Activated CD4-positive, CD25-positive, alpha-beta regulatory T cell treated with anti-CD3 and anti-CD28 coated beads, Interleukin-2, amount 50 U/mL, for 24 hours (primary cell): ENCODE measurements at regions not wholly inside any gene's neighbourhood (a gene's known extent, or its start where the extent isn't known, plus 50 kb on each side); places are given as distances from the start of the nearest gene placed in this dataset.
"Not testable (repeated sequence)": the region's sequence is repeated elsewhere in the genome, so short reads cannot be mapped to it uniquely, and the experiment has no call there.

ENCODE experiments used
- ATAC-seq, 2 donors: fragments of 150-1000 bp; cut with Tn5 transposase; one replicate each; pipeline ENCODE4 v1.10.0; 2021; ENCODE audit warnings: mild to moderate bottlenecking in 1 of 2, moderate library complexity in 1 of 2

DNA sequence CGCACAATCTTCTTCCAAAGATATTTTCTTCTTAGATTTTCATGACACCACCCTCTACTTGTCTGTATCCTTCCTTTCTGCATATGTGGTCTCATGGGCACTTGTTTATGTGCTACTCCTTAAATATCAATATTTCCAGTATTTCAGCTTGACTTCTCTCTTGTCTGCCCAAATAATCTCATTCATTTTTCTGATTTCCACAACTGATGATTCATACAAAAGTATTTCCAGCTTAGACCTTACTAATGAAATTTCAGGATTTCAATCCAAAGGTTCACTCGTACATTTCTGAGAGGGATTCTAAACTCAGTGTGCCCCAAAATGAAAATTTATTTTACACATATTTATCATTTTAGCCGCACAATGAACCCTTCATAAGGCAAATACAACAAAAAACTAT, 928.9 kb upstream of the C9orf72 start:
- ATAC-seq, result no peak

DNA sequence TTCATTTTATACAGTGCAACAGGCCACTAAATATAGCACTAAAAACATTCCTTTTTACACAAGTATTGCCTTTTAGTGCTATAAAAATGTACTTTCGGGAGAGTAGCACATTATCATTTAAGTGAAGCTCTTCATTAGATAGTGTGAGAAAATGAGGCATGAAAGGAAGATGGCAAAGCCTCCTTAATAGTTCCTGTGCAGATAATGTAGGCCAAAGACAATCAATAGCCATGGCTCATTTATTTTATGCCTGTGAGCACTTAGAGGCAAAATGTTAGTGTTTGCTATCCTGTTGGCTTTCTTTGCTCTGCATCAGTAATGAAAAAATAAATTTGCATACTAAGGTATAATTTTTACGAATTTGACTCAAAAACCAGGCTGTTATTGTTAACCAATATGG, 929.5 kb upstream of the C9orf72 start:
- no peak for ATAC-seq

DNA sequence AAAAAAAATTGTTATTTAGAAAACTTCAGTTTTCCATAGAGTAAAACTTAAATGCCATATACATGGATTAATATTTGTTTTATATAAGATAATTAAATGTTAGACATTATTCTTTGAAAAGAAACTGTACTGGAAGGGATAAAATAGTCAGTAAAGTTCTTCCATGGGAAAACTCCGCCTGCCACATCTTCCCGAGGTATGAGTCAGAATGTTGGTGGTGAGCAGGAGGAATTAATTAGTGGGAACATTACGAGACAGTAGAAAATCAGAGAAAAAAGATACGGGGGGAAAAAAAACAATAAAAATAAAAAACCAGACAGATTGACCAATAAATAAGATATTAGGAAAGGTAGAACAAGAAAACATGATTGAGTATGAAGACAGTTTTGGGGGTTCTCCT, 930.3 kb upstream of the C9orf72 start:
- no peak for ATAC-seq

DNA sequence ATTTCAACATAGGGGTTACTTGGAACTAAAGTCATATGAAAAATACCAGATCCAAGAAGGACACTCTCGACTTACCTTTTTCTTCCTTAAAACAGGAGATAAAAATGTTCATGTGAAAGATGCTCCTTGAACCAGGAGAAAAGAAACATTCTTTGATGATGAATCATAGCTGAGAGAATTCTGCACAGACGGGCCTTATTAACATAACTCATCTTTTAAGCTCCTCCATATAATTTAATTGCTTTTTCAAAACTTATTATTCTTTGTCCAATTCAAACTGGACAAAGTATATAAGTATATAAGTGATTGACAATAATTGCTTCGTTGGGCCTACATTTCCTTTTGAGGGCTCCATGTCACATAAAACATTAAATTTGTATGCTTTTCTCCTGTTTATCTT, 945.2 kb upstream of the C9orf72 start:
- no peak for ATAC-seq

DNA sequence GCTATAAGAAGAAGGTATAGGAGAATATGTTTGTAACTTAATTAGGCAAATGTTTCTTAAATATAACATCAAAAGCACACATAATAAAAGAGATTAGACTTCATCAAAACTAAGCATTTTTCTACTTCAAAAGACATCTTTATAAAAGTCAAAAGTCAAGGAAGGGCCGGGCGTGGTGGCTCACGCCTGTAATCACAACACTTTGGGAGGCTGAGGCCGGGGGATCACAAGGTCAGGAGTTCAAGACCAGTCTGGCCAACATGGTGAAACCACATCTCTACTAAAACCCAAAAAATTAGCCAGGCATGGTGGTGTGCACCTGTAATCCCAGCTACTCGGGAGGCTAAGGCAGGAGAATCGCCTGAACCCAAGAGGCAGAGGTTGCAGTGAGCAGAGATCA, 951.0 kb upstream of the C9orf72 start:
- not testable (repeated sequence) for ATAC-seq

DNA sequence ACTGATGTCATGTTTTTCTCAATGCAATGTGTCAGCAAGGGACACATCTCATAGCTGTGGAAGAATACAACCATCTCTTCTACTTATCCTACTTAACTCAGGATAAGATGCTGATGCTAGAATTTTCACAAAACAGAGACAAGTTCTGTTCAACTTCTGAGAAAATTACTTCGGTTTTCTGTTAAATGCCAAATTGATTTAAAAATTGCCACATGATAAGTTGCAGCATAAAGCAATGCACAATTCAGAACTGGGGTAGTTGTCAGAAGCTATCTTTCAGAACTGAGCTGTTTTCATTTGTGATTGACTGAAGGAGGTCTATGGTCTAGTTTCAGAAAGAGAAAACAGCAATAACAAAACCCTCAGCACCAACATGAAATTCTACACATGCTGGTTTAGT, 954.8 kb upstream of the C9orf72 start:
- no peak for ATAC-seq

DNA sequence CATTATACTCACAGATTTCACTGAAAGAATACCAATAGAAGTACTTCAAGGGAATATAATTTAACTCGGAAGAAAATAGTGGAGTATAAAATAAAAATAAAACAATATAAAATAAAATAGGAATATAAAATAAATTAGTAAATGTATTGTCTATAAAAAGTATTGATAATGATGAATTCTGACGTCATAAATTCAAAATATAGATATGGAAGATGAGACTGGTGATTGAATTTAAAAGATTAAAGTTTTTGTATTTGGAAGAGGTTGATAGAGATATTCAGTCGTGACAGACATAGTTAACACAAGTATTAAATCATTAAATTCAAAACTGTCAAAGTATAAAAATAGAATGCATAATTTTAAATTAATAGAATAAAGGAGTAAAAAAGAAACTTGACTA, 964.9 kb upstream of the C9orf72 start:
- ATAC-seq, result no peak

DNA sequence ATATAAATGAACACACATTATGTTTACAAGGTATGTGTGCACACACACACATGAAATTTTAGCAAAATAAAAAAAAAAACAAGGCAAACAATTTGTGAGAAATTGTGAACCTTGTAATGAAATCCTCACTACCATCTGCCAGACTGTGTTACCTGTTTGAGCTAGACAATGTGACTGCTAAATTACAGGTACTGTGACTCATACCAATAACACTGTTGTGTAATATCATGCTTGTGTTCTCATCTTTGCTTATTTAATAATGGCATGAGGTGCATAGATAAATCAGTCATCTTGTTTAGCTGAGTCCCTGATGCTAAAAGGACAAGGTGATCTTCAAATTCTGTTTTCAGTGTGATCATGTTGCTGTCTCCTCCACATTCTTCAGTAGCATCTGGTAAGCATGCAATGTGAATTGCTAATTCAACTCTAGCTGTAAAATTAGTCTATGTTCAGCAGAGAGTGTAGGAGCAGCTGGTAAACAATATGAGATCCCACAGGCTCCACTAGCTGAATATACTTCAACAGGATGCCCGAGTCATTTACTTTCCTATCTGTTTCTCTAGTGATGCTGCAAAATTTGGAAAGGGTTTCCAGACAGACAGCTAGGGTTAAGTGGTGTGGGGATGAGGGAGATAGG, 966.3 kb upstream of the C9orf72 start:
- ATAC-seq, result no peak

DNA sequence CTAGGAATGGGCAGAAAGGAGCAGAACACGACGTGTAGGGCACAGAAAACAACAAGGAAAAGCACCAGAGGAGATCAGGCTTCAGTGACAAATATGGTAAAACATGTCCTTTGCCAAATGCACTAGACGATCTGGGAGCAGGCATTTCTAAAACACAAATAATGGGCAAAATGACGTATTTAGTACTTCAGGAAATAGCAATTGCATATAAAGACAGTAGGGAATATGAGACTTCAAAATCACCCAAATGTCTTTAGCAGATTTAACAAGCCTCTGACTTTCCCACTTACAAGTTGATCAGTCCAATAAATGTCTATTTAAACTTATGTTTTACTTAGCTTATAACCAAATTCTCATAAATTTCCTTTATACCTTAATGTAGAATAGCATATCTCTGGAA, 969.6 kb upstream of the C9orf72 start:
- ATAC-seq, result no peak

DNA sequence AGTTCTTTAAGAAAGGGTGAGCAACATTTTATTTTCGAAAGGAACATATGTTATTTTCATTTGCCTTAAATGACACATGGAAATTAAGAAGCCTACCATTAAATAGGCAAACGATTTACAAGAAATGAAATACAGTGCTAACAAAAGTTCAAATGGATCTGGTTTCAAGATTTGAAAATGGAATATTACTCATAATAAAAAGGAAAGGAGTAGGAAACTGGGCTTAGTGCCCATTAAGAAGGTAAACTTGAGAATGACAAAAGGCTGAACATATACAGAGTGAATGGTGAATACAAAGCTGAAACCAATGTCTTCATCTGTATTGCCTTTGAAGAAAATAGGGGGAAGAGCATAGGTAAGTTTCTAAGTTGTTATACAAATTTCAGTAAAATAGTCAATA, 974.2 kb upstream of the C9orf72 start:
- ATAC-seq, result no peak

DNA sequence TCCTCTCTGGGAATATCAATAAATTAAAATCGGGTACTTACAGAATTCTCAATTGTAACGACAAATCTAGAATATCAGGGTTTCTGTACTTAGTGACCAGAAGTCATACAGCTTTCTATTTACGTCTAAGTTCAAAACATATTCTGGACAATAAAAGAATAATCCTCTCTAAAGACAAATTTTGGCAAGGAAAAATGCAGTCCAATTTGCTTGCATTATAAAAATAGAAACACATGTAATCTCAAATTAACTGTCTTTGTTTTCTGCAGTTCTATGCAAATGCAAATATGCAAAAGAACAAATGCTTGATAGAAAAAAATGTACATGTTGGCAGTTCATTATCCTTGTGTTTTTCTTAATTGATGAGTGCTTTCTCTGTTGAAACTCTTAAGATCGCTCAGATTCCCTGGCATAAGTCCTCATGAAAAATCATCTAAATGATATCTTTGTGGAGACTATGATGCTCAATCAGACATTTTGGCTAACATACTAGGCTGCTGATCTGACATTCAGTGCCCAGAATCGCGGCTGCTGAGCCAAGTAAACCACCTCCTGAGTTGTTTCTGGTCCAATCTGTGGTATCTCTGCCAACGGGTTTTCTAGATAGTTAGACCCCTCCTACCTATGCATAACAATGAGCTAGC, 990.1 kb upstream of the C9orf72 start:
- no peak for ATAC-seq

DNA sequence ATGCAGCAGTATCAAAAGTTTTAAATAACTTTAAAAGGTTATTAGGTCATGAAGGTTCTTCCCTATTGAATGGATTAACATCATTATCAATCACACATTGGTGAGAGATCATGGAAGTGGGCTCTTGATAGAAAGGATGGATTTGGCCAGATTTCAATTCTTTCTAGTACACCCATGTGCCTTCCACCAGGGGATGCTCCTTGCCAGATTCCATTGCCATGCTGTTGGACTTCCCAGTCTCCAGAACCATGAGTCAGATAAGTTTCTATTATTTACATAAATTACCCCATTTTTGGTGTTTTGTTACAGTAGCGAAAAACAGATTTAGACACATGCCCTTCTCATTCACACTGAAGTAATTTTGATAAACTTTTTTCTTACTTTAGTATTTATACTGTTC, 1010.6 kb upstream of the C9orf72 start:
- no peak for ATAC-seq

DNA sequence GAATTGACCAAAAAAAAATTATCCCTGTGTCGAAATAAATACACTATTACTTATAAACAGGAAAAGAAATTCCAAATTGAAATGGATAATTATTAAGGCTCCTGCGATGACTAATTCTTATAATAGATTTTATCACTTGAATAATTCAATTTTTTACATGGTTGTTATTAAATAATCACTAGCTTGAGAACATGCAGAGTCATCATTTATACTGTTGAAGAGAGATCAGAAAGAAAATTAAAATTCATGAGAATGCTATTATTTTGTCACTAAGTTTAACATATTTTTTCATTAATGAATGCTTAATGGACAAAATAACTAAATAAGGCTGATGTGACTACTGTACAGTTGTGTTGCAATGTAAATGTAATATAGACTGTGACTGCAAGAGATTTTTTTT, 1011.3 kb upstream of the C9orf72 start:
- no peak for ATAC-seq

DNA sequence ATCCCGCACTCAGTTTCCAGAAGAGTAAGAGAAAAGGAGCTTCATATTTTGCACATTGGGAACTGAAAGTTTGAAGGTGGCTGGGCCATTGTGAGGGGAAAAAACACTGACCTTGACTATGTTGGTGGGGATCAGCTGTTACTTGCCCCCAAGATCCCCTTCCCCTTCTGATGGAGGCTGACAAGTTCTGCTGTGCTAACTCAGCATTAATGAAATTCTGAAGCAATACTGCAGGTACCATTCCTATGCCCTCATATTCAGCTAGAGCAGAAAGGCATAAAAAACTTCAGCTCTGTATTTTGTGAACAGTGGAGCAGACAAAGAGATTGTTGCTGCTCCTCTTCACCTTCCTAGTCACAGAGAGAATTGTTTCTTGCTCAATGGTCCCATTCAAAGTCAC, 1013.8 kb upstream of the C9orf72 start:
- no peak for ATAC-seq

DNA sequence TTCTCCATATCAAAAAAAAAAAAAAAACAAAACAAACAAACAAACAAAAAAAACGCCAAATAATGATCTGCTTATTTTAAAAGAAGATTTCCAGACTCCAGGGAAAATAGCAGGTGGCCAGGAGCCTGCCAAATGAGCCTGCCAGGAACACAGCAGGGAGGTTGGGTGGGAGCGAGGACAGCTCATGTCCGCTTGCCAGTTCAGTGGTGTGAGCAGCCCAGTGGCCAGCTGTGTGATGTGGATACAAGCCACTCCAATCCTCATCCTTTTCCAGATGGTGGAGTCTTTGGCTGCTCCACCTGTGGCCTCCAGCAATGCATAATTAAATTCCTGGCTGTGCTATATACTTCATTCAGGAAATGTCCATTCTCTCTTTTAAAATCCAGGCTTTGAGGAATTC, 1025.1 kb upstream of the C9orf72 start:
- no peak for ATAC-seq

DNA sequence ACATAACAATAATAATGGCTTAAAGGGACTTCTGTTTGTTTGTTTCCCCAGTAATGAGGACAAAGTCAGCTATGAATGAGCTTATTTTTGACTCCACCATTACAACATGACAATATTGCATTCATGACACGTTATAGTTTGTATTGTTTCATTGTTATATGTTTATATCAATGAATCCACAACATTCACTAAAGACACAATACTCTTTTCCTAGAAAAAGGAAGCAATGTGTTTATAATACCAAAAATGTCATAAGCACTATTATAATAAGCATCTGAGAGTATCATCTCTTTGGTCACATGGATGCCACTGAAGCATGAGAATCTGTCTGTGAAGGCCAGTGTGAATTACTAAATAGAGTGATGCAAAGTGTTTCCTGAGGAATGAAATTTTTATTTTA, 1026.9 kb upstream of the C9orf72 start:
- no peak for ATAC-seq

DNA sequence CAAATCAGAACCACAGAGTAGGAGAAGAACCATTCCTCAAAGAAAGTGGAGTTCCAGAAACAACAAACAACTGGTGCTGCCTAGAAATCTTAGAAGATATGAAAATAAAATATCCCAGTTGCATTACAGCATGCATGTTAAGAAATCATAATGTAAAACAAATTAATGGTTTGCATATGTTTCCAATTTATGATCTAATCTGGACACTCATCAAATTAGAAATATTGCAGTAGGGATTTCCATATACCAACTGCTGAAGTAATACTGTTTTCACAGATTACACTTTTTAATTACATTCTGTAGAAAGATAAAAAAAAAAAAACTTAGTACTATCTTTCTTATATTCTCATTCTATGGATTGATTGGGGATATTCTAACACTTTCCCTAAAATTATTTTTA, 1034.6 kb upstream of the C9orf72 start:
- no peak for ATAC-seq

DNA sequence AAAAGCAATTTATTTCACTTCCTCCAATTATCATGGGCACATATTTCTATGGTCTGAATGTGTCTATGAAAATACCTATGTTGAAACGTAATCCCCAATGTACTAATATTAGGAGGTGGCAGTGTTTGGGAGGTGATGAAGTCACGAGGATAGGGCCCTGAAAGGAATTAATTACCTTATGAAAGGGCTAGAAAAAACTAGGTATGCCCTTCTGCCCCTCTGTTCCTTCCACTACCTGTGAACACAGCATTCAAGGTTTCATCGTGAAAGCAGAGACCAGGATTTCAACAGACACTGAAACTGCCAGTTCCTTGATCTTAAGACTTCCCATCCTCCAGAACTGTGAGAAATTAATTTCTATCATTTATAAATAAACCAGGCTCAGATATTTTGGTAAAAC, 1037.1 kb upstream of the C9orf72 start:
- no peak for ATAC-seq

DNA sequence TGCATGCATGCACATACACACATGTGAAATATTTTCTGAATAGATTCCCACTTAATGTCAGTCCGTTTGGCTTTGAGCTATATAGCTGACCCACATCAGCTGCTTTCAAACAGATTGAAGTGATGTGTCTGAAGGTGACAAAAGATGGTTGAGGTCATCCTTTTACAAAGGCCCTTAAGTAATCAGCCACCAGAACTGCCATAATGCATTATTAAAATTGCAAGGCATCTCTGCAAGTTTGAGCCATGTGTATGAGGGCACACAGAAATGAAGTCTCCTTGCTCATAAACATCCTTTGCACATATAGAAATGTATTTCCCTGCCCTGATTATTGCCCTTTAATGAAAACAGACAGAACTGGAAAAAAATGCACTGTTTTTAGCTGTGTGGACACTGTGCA, 1043.0 kb upstream of the C9orf72 start:
- ATAC-seq, result no peak

DNA sequence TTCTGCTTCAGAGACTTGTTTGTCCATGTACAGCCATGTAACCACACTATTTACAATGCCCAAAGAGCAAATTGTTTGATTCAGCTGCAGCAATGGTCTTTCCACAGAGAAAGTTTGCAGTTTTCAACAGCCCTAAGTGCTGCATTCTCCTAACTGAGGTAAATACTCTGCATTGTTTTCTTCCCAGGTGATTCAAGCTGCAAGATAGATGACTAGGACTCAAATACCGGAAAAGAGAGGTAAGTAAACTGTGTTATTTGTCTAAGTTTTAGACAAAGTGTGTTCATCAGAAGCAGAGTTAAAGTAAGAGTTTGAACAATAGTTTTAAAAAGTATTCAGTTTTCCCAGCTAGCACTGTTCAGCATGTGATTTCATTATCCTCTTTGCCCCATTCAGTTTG, 1046.7 kb upstream of the C9orf72 start:
- no peak for ATAC-seq

DNA sequence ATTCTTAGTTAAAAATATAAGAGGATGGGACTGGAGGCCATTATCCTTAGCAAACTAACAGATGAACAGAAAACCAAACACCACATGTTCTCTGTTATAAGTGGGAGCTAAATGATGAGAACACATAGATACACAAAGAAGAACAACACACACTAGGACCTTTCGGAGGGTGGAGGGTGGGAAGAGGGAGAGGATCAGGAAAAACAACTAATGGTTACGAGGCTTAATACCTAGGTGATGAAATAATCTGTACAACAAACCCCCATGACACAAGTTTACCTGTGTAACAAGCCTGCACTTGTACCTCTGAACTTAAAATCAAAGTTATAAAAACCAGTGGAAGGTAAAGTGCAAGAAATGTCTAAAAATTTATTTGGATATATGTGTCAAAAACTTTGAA, 1047.4 kb upstream of the C9orf72 start:
- no peak for ATAC-seq

DNA sequence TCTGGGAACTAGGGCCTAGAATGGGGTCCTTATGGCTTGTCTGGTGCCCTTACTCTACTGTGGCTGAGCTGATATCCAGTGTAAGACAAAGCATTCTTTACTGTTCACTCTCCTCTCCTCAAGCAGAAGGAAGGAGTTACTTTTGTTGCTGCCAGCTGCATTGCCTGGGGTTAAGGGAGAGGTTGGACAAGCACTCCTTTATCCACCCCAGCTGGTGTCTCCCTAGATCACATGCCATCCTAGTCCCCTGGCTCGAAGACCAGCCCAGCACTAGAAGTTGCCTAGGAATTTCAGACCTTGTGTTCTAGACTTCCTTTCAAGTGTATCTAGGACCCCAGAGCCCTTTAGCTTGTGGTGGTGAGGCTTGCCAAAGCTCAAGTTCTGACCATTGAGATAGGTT, 1051.5 kb upstream of the C9orf72 start:
- ATAC-seq, result no peak

DNA sequence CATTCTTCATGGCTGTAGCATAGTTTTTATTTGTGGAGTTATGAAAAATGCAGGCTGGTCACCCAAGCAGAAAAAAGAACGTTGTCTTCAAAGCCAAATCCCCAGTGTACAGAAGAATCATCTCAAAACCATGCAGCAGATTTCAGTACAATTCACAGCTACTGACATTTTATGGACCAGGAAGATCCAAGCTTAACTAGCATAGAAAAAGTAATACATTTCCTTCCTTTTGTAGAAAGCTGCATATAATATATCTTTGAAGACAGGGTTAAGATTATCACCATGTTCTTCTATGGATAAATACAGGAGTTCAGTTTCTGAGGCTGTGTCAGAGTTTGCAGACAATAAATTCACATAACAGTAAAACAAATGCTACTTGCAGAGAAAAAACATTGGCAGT, 1054.8 kb upstream of the C9orf72 start:
- no peak for ATAC-seq

DNA sequence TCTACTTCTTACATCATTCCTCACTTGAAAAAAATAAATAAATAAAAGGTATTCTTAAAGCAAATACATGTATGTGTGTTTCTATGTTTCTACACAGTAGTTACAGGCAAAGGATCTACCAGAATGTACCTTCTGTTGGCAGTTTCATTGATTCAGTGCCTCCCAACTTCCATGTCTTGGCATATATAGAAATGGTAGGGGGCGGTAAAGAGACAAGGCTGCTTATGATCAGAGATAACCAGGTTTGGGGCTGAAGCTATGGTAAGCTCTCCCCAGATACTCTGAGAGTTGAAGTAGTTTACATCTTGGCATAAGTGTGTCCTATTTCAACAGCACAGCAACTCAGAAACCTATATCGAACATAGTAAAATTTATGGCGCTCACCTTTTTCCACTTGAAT, 1075.4 kb upstream of the C9orf72 start:
- ATAC-seq, result no peak

DNA sequence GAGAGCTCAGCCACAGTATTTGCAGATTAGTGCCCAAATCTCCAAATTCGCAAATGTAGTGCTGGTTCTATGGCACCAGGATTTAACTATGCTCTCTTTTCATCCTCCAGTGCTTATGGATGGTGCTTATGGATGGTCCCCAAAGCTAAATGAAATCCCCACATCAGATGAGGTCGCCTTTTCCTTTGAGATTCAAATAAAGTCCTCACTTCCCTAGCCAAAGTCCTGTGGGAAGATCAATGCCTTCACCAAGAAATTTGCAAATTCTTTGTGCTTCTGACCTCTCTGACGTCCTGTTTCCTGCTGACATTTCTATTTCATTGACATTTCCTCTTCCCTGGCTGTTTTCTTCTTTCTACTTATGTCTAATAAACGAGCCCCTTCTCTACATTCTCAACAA, 1077.0 kb upstream of the C9orf72 start:
- no peak for ATAC-seq
